ENCODE measurements at regions not wholly inside any gene's neighbourhood (a gene's known extent, or its start where the extent isn't known, plus 50 kb on each side); places are given as distances from the start of the nearest gene placed in this dataset.
A peak's percentile ranks its signal among the peaks of the same experiment; 100 is the strongest.
"Not testable (repeated sequence)": the region's sequence is repeated elsewhere in the genome, so short reads cannot be mapped to it uniquely, and the experiment has no call there.

DNA sequence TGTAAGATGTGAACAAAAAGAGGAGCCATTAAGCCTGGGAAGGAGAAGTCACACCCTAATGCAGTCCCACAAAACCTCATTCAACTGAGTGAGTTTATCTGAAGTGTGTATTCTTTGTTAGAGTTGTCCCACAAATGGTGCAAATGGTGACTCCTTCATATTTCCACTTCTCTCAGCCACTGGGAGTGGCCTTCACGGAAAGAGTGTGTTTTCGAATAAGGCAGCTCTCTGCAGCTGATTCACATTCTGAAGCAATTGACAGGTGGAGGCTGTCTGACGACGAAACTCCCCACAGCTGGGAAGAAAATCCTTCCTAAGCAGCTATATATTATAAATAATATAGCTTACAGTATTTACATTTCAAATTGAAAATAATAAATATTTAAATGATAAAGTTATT, 318.8 kb upstream of the TMEFF2 start:
- DNase-seq (ENCODE audit: low spot score) (no peak), ATAC-seq (ENCODE audit: low FRiP score) (no peak)
- TF ChIP-seq, protein P1, sequence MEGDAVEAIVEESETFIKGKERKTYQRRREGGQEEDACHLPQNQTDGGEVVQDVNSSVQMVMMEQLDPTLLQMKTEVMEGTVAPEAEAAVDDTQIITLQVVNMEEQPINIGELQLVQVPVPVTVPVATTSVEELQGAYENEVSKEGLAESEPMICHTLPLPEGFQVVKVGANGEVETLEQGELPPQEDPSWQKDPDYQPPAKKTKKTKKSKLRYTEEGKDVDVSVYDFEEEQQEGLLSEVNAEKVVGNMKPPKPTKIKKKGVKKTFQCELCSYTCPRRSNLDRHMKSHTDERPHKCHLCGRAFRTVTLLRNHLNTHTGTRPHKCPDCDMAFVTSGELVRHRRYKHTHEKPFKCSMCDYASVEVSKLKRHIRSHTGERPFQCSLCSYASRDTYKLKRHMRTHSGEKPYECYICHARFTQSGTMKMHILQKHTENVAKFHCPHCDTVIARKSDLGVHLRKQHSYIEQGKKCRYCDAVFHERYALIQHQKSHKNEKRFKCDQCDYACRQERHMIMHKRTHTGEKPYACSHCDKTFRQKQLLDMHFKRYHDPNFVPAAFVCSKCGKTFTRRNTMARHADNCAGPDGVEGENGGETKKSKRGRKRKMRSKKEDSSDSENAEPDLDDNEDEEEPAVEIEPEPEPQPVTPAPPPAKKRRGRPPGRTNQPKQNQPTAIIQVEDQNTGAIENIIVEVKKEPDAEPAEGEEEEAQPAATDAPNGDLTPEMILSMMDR (IDR thresholded peaks at IDR 0.05): no peak

DNA sequence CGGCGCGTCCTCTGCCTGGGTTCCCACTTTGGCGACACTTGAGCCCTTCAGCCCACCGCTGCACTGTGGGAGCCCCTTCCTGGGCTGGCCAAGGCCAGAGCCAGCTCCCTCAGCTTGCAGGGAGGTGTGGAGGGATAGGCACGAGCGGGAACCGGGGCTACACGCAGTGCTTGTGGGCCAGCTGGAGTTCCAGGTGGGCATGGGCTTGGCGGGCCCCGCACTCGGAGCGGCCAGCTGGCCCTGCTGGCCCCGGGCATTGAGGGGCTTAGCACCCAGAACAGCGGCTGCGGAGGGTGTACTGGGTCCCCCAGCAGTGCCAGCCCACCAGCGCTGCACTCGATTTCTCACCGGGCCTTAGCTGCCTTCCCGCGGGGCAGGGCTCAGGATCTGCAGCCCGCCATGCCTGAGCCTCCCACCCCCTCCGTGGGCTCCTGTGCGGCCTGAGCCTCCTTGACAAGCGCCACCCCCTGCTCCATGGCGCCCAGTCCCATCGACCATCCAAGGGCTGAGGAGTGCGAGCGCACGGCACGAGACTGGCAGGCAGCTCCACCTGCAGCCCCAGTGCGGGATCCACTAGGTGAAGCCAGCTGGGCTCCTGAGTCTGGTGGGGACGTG, 313.2 kb upstream of the TMEFF2 start:
- not testable (repeated sequence) for DNase-seq (ENCODE audit: low spot score)

DNA sequence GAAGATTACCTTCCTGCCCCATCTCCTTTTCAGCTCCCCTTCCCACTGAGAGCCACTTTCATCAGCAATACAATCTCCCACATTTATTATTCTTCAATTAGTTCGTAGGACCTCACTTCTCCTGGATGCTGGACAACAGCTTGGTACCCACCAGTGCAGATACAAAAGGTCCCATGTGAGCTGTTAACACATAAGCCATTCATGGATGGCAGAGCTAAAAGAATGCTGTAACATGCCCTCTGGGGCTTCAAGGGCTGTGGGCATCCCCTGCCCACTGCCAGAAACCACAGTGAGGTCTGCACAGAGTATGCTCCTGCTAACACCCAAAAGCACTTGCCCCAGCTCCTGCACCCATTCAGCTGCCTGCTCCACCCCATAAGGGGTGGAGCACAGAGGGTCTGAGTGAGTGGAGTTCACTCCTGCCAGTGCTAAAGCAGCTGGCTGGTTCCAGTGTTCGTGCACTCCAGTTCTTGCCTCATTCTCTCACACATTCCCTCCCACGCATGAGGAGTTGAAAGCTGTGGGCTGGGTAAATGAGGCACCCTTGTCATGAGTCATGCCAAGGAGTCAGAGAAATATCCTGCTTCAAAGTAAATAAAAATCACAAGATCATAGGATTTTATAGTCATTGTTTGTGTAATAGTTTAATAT, 305.9 kb upstream of the TMEFF2 start:
- DNase-seq (ENCODE audit: low spot score) (no peak), ATAC-seq (ENCODE audit: low FRiP score) (peak; percentile 93)
- TF ChIP-seq, protein P1 (IDR thresholded peaks at IDR 0.05): no peak

More for the DNA sequence above, 313.2 kb upstream of the TMEFF2 start:
- not testable (repeated sequence) for ATAC-seq (ENCODE audit: low FRiP score)

DNA sequence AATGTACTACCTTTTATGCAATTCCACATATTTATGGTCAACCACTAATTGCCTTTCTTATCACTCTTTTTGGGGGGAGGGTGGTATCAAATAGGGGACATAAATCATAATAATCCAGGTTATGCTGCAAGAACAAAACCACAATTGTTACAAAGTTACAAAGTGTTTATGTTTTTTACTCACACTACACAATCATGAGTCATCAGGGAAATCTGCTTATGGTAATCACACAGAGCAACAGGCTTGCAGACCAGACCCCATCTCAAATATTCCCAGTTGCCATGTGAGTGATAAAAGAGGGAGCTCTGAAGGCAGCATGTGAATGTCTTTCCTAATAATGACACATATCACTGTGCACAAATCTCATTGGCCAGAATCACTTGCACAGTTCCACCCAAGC, 304.7 kb upstream of the TMEFF2 start:
- DNase-seq (ENCODE audit: low spot score) (no peak), ATAC-seq (ENCODE audit: low FRiP score) (no peak)
- TF ChIP-seq, protein P1 (IDR thresholded peaks at IDR 0.05): no peak

DNA sequence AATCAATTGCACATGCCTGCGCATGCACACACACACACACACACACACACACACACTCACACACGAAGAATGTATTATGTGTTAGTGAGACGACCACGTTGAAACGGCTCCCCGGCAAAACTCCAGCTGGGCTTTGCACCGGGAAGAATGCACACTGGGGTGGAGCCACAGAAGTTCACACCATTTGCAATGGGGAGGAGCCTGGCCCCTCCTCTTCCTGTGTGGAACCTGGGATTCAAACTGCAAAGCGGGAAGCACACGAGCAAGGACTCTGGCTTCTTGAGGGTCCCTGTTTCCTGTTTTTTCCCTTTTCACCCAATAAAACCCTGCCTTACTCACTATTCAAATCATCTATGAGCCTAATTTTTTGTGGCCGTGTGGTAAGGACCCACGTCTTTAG, 304.0 kb upstream of the TMEFF2 start:
- DNase-seq (ENCODE audit: low spot score) (no peak), ATAC-seq (ENCODE audit: low FRiP score) (no peak)
- TF ChIP-seq, protein P1 (IDR thresholded peaks at IDR 0.05): no peak

DNA sequence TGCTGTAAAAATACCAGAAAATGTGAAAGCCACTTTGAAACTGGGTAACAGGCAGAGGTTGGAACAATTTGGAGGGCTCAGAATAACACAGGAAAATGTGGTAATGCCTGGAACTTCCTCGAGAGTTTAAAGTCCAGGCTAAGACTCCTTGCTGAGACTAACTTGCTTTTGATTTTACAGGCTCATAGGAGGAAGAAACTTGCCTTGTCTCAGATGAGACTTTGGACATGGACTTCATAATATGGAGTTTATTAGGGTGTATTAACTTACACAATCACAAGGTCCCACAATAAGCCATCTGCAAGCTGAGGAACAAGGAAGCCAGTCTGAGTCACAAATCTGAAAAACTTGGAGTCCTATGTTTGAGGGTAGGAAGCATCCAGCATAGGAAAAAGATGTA, 293.4 kb upstream of the TMEFF2 start:
- not testable (repeated sequence) for DNase-seq (ENCODE audit: low spot score); ATAC-seq (ENCODE audit: low FRiP score)

DNA sequence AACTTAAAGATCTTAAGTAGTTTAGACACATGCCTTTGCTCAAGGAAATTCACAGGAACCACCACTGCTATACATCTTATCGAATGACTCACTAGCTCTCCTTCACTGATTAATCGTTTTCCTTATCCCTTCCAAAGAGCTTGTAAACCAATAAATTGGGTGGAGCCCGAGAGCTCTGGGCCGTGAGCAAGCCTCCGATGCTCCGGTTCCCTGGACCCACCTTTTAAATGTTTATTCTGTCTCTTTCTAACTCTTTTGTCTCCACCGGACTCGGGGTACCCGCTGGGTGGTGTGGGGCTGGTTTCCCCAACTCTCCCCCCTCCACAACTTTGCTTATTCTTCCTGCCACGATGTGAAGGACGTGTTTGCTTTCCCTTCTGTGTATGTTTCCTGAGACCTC, 292.9 kb upstream of the TMEFF2 start:
- ATAC-seq (ENCODE audit: low FRiP score) (no peak), DNase-seq (ENCODE audit: low spot score) (no peak)
- TF ChIP-seq, protein P1 (IDR thresholded peaks at IDR 0.05): no peak

DNA sequence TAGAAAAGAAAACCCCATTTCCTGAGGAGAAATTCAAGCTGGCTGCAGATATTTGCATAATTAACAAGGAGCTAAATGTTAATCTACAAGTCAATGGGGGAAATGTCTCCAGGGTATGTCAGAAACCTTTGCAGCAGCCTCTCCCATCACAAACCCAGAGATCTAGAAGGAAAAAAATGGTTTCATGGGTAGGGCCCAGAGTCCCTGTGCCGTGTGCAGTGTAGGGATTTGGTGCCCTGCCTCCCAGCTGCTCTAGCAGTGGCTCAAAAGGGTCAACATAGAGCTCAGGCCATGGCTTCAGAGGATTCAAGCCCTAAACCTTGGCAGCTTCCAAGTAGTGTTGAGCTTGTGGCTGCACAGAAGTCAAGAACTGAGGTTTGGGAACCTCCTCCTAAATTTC, 290.2 kb upstream of the TMEFF2 start:
- ATAC-seq (ENCODE audit: low FRiP score): no peak
- TF ChIP-seq, protein P1 (IDR thresholded peaks at IDR 0.05): no peak
- no peak for DNase-seq (ENCODE audit: low spot score)

Data from omental fat pad (tissue), 3 donors.